C4-2B (cell line): ENCODE measurements at regions not wholly inside any gene's neighbourhood (a gene's known extent, or its start where the extent isn't known, plus 50 kb on each side); places are given as distances from the start of the nearest gene placed in this dataset.

Source experiments
- H3K27ac ChIP-seq: fragments of 450-650 bp; 2 replicates; pipeline ENCODE4 v1.5.1; 2017
- CTCF ChIP-seq: fragments of 450-650 bp; conservative IDR thresholded peaks from 2 replicates; pipeline ENCODE4 v1.5.1; 2017; ENCODE audit warnings: mild to moderate bottlenecking
- ZFX ChIP-seq: fragments of 450-650 bp; IDR thresholded peaks from 2 replicates; pipeline ENCODE4 v1.6.1; 2017

GRCh38 chr5:101515721-101516120 lies 612.6 kb upstream of the ST8SIA4 start:
- no peak overlapping the region for H3K27ac ChIP-seq
- no peak for TF ChIP-seq CTCF
- no peak for TF ChIP-seq ZFX

GRCh38 chr5:101505891-101506570 lies 602.9 kb upstream of the ST8SIA4 start:
- TF ChIP-seq CTCF (no peak), ZFX (no peak)
- no peak overlapping the region for H3K27ac ChIP-seq

DNA sequence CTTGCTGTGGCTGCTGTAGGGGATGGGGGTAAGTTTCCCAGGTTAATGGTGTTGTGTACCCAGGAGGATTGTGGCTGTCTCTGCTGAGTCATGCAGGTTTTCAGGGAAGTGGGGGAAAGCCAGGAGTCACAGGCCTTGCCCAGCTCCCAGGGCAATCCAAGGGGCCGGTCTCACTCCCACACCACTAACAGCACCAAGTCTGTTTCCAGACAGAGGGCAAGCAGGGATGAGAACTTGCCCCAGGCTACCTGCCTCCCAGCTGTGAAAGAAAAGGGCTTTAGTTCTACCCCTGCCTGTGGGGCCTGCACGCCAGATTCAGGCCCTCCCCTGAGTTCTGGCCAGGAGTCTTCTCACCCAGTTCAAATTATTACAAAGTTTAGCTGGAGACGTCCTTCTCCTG lies 579.8 kb upstream of the ST8SIA4 start:
- no peak overlapping the region for H3K27ac ChIP-seq
- TF ChIP-seq ZFX (no peak), CTCF (no peak)

DNA sequence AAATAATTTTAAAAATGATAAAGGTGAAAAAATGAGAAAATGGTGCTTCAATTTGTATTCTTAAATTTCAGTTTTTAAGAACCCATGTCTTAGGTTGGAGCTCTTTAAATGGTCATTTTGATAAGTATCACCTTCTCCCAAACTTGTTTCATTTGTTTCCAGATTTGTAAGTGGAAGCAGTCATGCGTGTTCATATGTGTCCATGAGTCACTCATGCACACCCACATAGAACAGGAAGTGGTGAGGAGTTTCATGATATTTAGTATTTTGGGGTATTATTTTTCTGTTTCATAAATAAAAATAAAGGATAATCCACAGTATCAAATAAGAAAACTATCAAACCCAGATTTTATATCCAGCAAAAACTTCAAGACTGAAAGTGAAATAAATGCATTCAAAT lies 570.4 kb upstream of the ST8SIA4 start:
- no peak overlapping the region for H3K27ac ChIP-seq
- no peak for TF ChIP-seq ZFX
- TF ChIP-seq CTCF: no peak

- H3K27ac ChIP-seq: no peak overlapping the region
- TF ChIP-seq ZFX (no peak), CTCF (no peak)
These were observed 558.4 kb upstream of the ST8SIA4 start for GRCh38 chr5:101461455-101461854.

GRCh38 chr5:101458587-101458986 lies 555.5 kb upstream of the ST8SIA4 start:
- TF ChIP-seq ZFX: no peak
- TF ChIP-seq CTCF: no peak
- no peak overlapping the region for H3K27ac ChIP-seq

GRCh38 chr5:101455851-101456250 lies 552.8 kb upstream of the ST8SIA4 start:
- TF ChIP-seq ZFX: no peak
- no peak for TF ChIP-seq CTCF
- no peak overlapping the region for H3K27ac ChIP-seq
